GM21717 (cell line): ENCODE measurements at regions not wholly inside any gene's neighbourhood (a gene's known extent, or its start where the extent isn't known, plus 50 kb on each side); places are given as distances from the start of the nearest gene placed in this dataset.
A peak's percentile ranks its signal among the peaks of the same experiment; 100 is the strongest.
"Not testable (repeated sequence)": the region's sequence is repeated elsewhere in the genome, so short reads cannot be mapped to it uniquely, and the experiment has no call there.

Source experiments
- ATAC-seq: cut with Tn5 transposase; IDR thresholded peaks from one replicate; pipeline ENCODE4 v1.9.1; 2021; ENCODE audit warnings: mild to moderate bottlenecking, moderate library complexity; ENCODE audit not compliant: unreplicated experiment

DNA sequence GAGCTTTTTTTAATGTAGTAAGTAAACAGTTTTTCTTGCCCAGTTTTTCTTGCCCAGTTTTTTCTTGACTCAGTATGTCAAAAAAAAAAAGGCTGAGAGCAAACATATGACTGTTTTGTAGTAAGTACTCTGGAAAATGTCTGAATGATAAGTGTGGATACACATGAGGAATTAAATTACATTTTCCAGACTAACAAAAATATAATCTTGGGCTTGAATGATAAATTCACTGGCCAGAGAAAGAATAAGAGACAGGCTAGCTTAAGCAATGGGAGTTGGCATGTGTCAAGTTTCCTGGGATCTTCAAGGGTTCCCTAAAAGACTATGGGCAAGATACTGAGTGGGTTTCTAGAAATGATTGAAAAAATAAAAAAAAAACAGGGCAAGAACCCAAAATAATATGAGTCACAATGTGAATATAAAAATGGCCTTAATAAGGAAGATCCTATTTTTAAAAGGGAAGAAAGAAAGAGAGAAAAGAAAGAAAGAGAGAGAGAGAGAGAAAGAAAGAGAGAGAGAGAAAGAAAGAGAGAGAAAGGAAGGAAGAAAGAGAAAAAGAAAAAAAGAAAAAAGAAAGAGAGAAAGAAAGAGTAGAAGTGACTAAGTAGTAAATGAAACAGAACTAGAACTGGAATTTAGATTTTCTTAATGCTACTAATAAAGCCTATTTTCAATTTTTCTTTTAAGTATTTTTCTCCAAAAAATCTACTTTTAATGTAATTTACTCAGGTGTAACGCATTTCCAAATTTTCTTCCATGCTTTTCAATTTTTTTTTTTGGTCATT is 60.2 kb downstream of the TFPI2 start:
- no peak for ATAC-seq

DNA sequence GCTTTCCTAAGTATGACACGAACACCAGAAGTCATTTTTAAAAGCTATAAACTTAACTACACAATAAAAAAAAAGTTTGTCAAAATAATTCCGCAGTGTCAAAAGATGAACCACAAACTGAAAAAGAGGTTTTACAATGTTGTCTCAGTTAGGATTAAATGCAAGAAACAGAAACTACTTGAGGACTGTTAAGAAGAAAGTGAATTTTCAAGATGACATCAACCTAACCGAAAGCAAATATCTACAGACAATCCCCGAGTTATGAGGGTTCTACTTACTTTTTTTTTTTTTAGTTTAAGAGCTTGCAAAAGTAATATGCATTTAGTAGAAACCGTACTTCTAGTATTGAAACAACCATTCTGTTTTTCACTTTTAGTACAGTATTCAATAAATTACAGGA is 62.3 kb downstream of the TFPI2 start:
- ATAC-seq = peak; percentile 88

DNA sequence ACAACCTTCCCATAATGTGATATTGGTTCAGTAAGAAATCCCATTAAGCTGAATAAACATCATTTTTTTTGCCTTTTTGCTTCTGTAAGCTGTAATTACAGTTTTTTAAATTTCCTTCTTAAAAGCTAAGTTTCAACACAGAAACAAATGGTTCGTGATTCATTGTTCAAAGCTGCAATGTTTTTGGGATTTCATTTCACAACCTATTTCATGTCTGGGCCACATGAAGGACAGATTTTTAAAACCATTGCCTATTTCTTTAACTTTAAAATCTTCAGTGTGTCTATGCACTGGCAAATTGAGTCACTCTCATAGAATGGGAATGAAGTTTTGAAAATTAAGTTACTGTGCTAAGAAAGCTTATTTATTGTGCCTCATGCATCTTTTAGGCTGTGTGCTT is 66.9 kb downstream of the TFPI2 start:
- ATAC-seq = no peak

DNA sequence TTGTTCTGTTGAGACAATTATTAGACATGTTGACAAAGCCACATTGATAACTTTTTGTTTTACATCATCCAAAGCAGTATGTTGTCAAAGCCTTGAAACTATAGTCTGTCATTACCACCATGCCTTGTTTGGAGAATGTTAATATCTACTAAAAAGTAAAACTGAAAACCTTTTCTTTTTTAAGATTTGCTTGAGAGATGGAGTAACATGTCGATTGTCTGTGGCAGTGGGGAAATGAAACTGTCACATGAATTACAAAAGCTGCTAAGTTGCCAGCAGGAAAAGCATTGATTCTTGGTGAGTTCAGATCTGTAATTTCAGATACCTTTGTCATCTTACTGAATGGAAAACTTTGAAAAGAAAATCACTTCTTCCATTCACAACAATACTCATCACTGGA is 69.1 kb downstream of the TFPI2 start:
- ATAC-seq = peak; percentile 72

DNA sequence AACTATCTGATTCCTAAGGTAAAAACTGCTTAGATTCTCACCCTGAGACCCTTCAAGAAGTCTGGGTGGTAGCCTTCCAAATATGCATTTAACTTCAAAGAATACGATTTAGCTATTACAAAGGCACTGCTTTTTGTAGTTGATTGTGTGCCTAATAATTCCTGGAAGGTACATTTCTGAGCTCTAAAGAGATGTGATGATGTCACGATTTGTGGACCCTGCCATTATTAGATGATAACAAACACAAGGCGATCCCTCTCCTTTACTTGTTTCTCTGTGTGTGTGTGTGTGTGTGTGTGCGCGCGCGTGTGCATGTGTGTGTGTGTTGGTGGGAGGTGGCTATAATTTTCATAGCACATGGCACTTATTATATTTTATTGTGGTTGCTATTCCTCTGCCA is 70.9 kb downstream of the TFPI2 start:
- ATAC-seq = no peak

DNA sequence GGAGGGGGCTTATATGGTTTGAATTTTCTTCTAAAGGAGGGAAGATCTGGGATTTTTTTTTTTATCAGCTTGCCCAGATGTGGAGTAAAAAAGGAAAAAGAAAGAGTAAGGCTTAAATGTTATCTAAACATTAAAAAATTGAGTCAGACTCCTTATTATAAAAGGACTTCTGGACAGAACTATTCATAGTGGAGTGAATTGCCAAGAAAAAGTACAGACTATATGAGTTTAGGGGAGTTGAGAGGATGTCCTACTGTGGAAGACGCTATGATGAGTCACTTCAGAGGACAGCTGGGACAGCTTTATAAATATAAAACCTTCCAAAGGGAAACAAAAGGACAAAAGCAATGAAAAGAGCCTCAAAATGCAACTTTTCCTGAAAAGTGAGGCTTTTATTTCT is 73.0 kb downstream of the TFPI2 start:
- no peak for ATAC-seq

DNA sequence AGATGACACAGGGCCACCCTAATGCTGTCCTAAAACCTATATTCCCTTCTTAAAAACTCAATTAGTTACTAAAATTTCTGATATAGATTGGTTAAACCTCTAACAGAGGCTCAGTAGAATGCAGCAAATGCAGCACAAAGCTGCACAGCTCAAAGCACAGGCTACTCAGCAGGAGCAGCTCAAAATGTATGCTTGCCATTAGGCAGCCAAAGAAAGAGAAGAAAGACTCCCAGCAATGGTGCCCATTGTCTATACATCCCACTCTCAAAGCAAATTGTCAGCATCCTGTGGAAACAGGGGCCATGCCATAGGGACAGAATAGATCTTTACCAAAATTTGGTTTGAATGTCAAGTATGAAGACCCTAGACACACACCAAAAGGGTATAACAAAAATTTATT is 73.5 kb downstream of the TFPI2 start:
- ATAC-seq = no peak

DNA sequence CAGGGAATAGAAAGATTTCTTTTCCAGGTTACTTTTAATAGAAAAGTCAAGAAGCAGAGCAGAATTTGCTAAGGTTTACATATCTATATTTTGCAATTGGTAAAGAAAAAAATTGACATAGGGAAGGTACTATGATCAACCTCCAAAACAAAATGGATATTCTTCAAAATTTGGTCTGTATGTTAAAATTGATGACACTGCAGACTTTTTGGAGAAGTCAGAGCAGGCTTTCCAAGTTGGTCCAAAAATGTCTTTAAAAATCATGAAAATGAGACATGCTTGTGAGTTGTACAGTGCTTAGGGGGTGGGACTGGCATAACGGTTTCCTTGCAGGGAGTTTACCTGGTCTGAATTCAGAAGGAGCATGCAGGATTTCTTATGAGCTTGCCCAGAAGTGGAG is 77.0 kb downstream of the TFPI2 start:
- no peak for ATAC-seq

DNA sequence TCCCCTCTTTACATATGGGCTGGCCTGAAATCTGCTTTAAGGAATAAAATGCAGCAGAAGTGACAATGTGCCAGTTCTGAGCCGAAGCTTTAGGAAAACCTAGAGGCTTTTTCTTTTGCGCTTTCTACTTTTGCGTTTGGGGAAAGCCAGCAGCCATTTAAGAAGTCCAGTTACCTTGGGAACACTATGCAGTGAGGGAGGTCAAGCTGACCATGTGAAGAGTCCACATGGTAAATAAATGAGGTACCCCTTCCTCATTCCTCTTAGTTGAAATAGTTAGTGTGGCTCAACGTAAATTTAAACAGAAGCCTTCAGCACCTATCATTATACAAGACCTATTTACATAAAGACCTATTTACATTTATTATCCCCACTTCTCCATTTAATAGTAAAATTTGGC is 78.5 kb downstream of the TFPI2 start:
- no peak for ATAC-seq

DNA sequence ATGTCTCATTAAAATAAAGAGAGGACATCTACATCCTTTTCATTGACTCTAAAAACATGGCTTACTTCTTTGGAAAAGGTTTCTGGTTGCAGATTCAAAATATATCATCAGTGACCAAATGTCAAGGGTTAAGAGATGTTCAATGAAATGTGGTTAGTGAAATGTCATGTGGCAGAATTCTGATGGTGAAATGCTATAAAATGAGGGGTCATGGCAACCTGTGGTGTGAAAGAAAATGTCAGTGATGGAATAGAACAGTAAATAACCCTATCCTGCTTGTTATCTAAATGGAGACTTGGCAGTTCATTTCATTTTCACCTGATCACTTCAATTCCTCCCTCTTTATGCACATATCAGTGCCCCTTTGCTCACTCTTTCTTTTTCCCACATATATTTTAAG is 79.4 kb downstream of the TFPI2 start:
- ATAC-seq = no peak

DNA sequence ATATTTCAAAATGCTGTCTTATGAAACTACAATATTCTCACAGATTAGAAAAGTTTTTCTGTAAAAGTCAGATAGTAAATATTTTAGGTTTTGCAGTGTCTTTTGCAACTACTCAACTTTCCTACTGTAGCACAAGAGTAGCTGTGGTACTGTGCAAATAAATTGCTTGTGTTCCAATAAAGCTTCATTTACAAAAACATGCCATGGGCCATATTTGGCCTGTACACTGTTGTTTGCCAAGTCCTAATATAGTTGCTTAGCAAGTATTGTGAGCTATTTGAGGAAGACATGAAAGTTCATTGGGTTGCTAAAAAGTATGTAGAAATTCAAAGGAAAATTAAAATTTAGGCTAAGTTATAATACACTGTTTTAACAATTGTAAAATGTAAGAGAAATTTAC is 80.0 kb downstream of the TFPI2 start:
- ATAC-seq = no peak

DNA sequence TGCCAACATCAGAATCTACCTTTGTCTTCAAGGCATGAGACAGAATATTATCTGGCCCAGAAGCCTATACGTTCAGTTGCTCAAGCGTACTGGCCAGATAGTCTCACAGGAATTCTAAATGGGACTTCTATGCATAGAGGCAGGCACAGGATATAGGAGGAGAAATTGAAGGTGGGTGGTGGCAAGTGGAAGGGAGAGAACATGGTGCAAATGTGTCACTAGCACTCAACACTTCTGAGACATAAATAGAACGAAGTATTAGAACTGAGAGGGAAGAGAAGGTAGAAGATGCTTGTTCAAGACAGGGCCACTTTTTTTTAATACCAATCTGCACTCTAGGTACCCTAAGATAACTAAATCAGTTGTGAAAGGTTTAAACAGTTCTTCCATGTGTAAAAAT is 85.8 kb downstream of the TFPI2 start:
- no peak for ATAC-seq

DNA sequence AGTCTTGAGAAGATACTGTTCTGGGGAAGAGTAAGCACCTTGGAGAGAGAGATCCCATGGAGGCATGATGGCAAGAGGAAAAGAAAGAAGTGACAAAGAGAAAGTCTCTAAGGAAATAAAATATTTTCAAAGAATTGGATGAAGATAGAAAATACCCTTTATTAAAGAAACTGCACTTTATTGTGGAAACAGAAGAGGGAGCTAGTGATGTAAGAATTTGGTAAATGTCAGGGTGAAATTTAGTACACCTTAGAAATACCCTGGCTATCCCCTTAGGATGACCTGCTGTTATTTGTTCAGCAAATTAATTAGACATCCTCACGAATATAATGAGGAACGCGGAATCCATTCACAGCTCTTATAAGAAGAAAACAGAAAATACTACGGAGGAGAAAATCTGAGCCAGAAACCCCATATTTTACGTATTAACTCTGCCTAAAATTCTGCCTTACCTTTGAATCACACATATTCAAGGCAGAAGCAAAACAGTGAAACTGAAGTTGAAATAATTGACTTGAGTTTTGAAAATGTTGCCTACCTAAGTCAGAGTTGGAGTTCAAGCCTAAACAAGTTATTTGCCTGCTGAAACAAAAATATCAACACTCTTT is 90.7 kb downstream of the TFPI2 start:
- ATAC-seq = no peak

DNA sequence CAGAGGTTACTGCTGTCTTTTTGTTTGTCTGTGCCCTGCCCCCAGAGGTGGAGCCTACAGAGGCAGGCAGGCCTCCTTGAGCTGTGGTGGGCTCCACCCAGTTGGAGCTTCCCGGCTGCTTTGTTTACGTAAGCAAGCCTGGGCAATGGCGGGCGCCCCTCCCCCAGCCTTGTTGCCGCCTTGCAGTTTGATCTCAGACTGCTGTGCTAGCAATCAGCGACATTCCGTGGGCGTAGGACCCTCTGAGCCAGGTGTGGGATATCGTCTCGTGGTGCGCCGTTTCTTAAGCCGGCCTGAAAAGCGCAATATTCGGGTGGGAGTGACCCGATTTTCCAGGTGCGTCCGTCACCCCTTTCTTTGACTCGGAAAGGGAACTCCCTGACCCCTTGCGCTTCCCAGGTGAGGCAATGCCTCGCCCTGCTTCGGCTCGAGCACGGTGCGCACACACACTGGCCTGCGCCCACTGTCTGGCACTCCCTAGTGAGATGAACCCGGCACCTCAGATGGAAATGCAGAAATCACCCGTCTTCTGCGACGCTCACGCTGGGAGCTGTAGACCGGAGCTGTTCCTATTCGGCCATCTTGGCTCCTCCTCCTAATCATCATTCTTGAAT is 97.4 kb downstream of the TFPI2 start:
- not testable (repeated sequence) for ATAC-seq

DNA sequence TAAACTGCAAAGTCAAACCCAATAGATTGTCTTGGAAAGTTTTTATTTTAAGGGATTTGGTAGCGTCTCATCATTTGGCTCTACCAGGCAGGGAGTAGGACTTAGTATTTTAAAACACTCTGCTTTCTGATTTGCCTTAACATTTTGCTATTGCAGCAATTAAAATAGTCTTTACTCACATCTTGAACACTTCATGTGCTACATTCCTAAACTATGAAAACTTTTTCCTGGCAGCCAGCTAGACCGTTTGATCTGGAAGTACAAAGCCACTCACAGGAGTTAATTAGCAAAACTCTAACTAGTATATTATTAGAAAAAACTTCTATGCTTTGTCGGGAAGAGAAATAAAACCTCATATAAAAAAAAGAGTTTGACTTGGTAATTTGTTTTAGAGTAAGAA is 111.4 kb downstream of the TFPI2 start:
- no peak for ATAC-seq

DNA sequence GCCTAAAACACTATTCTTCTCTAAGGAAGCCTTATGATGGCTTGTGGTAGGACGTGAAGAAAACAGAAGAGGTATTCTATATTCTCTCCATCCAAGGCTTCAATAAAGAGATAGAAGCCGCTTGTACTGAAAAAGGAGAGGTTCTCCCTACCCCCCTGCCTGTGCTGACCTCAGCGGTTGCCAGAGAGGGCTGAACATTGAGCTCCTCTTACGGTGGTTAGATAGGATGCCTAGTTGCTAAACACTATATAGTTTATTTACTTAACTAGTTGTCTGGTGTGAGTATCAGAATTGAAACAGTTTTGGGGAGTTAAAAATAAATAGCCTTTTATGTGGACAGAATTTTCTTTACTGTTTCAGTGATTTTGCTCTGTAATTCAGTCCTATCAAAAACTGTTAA is 112.2 kb downstream of the TFPI2 start:
- ATAC-seq = no peak

DNA sequence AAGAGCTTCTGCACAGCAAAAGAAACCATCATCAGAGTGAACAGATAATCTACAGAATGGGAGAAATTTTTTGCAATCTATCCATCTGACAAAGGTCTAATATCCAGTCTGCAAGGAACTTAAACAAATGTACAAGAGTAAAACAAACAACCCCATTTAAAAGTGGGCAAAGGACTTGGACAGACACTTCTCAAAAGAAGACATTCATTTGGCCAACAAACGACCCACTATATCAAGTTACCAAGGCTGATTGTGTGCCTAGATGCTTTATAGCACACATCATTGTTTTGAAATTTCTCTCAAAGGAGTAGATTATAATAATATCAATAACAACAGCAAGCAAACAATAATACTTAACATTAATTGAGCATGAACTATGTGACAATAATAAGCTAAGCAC is 117.1 kb downstream of the TFPI2 start:
- no peak for ATAC-seq

DNA sequence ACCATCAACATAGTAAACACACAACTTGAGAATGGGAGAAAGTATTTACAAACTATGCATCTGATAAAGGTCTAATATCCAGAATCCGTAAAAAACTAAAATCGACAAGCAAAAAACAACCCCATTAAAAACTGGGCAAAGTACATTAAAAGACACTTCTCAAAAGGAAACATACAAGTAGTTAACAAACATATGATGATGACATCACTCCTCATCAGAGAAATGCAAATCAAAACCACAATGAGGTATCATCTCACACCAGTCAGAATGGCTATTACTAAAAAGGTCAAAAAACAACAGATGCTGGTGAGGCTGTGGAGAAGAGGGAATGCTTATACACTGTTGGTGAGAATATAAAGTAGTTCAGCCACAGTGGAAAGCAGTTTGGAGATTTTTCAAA is 125.1 kb downstream of the TFPI2 start:
- ATAC-seq = no peak

DNA sequence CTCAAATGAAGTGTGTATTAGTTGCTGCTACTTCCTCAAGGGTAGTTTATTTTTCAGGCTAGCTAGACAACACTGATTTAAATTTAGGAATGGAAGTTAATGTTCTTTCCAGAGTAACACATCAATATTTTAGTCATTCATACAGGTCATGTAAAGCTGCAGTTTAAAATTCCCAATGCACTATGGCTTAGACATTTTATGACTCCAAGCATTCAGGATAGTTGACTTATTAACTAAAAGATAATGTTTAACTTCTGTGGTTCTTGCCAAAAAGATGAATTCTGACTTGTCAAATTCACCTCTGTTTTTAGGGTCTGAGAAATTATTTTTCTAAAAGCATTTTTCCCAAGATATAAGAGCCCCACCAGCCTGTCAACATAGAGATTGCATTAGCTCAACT is 131.9 kb downstream of the TFPI2 start:
- no peak for ATAC-seq

DNA sequence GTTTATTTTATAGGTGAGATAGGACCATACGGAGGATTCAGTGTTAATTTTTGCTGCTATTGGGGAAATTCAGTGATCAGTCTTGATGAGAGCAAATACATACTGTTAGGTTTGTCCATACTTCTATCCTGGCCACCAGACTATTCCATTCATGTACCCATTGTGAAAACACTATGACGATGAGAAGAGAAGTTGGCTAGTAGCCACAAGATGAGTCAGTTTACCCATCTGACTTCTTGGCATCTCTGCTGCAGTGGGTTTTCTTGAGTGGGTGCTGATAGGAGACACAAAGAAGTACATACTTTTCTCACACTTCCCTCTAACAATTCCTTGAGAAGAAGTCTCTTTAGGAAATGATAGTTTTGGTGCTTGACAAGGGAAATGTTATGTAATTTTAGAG is 133.1 kb downstream of the TFPI2 start:
- no peak for ATAC-seq

DNA sequence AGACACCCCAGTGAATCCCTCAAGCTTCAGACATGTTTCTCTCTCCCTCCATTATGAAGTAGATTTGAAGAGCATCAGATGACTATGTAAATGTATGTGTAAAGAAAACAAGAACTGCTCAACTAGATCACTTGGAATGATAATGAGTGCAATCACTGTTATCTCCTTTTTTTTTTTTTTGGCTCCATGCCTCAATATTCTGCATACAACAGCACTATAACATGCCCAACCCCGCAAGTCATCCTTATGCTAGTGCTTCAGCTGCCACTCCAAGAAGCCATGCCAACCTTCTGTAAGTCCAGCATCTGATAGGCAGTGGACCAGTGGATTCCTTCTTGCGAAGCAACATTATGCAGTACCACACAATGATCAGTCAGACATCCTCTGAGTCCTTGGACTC is 133.7 kb downstream of the TFPI2 start:
- no peak for ATAC-seq

DNA sequence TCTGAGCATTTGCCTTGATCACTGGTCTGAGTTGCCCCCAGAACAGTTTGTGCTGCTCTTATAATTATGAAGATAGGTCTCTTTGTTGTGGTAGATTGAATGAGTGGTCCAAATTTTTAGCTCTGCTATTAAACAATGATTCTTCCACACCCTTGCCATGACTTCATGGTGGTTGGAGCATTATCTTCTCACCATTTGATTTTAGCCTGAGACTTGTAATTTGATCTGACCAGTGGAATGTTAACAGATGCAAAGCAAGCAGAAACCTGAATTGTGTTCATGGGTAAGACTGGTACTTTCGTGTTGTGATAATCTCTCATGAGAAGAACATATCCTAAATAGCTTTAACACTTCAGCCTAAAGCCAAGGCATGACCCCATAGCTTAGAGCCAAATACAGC is 139.1 kb downstream of the TFPI2 start:
- ATAC-seq = no peak
